MM.1S (cell line): ENCODE measurements at regions not wholly inside any gene's neighbourhood (a gene's known extent, or its start where the extent isn't known, plus 50 kb on each side); places are given as distances from the start of the nearest gene placed in this dataset.

ENCODE experiments used
- EZH2 ChIP-seq: fragments of 300-600 bp; sonication (generic); optimal IDR thresholded peaks from 2 replicates; pipeline ENCODE3; 2017; ENCODE audit warnings: low read depth, mild to moderate bottlenecking, antibody characterized with exemption, low read length, mixed read lengths
- TF ChIP-seq, protein P1 (sequence below): fragments of 300-600 bp; sonication (generic); IDR thresholded peaks from 2 replicates; pipeline ENCODE4 v1.5.1; 2016; ENCODE audit warnings: antibody characterized with exemption, low read length, mixed read lengths

GRCh38 chr4:24015782-24016181 is 125.9 kb upstream of the PPARGC1A start:
- TF ChIP-seq, protein P1, sequence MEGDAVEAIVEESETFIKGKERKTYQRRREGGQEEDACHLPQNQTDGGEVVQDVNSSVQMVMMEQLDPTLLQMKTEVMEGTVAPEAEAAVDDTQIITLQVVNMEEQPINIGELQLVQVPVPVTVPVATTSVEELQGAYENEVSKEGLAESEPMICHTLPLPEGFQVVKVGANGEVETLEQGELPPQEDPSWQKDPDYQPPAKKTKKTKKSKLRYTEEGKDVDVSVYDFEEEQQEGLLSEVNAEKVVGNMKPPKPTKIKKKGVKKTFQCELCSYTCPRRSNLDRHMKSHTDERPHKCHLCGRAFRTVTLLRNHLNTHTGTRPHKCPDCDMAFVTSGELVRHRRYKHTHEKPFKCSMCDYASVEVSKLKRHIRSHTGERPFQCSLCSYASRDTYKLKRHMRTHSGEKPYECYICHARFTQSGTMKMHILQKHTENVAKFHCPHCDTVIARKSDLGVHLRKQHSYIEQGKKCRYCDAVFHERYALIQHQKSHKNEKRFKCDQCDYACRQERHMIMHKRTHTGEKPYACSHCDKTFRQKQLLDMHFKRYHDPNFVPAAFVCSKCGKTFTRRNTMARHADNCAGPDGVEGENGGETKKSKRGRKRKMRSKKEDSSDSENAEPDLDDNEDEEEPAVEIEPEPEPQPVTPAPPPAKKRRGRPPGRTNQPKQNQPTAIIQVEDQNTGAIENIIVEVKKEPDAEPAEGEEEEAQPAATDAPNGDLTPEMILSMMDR: no peak
- TF ChIP-seq EZH2: no peak
